Heart right ventricle (tissue), 16 donors: ENCODE measurements at regions not wholly inside any gene's neighbourhood (a gene's known extent, or its start where the extent isn't known, plus 50 kb on each side); places are given as distances from the start of the nearest gene placed in this dataset.
A peak's percentile ranks its signal among the peaks of the same experiment; 100 is the strongest.
"Not testable (repeated sequence)": the region's sequence is repeated elsewhere in the genome, so short reads cannot be mapped to it uniquely, and the experiment has no call there.

Source experiments
- ATAC-seq, 8 donors: fragments of 200-7000 bp; cut with Tn5 transposase; one replicate each; pipeline ENCODE4 v1.9.1; 2020; ENCODE audit warnings: mild to moderate bottlenecking in 8 of 8, moderate library complexity in 8 of 8, moderate number of reproducible peaks in 1 of 8
- DNase-seq, 2 donors: peaks; one replicate each; pipeline ENCODE4 v3.0.0-alpha.2; 2020
- H3K27ac ChIP-seq, 10 donors: fragments of 200-600 bp; sonication (generic) in 2 of 10; one replicate each; pipeline versions ENCODE4 v1.5.0 to v1.8.0; 2020 to 2022; ENCODE audit warnings: mild to moderate bottlenecking in 3 of 10
- H3K27me3 ChIP-seq, 7 donors: fragments of 200-600 bp; one replicate each; pipeline ENCODE4 v1.8.0; 2021 to 2022; ENCODE audit warnings: mild to moderate bottlenecking in 2 of 7
- H3K36me3 ChIP-seq, 9 donors: fragments of 200-600 bp; sonication (generic) in 1 of 9; one replicate each; pipeline versions ENCODE4 v1.5.0 to v1.8.0; 2020 to 2022; ENCODE audit warnings: mild to moderate bottlenecking in 2 of 9
- H3K4me1 ChIP-seq, 9 donors: fragments of 200-600 bp; sonication (generic) in 1 of 9; one replicate each; pipeline versions ENCODE4 v1.5.0 to v1.8.0; 2020 to 2022; ENCODE audit warnings: mild to moderate bottlenecking in 4 of 9
- H3K4me3 ChIP-seq, 10 donors: fragments of 200-600 bp; sonication (generic) in 2 of 10; one replicate each; pipeline versions ENCODE4 v1.5.0 to v1.8.0; 2020 to 2022; ENCODE audit warnings: mild to moderate bottlenecking in 7 of 10, moderate library complexity in 2 of 10
- H3K9me3 ChIP-seq, 11 donors: fragments of 200-600 bp in 10 of 11; sonication (generic) in 2 of 11; one replicate each; pipeline versions ENCODE4 v1.5.0 to v1.8.0; 2013 to 2022; ENCODE audit warnings: mild to moderate bottlenecking in 2 of 11, control low read depth in 1 of 11, moderate library complexity in 1 of 11
- CTCF ChIP-seq, 9 donors: fragments of 200-600 bp; sonication (generic) in 2 of 9; IDR thresholded peaks; one replicate each; pipeline versions ENCODE4 v1.5.0 to v1.8.0; 2021 to 2022; ENCODE audit warnings: antibody characterized with exemption in 9 of 9, mild to moderate bottlenecking in 5 of 9, moderate library complexity in 1 of 9
- WGBS, 2 donors: extraction: QIAGEN DNeasy Blood & Tissue Kit; methylation state at CpG; one replicate each; pipeline ENCODE4 v1.1.7; 2013; ENCODE audit warnings: inconsistent platforms in 1 of 2; 5-methylcytosine and 5-hydroxymethylcytosine counted together
- intact Hi-C, 10 donors: fragments of 100-400 bp; cut with DNase I; formaldehyde crosslinking; loops; one replicate each; pipeline versions ENCODE4 v1.11.1 to v1.14.2; 2022
- donor health status: Arrhythmogenic right ventricular cardiomyopathy.
- donor health status: ischemic (EF 13 %, LVEDD 7.1; RV severe dilation, severe dysfunction).
- donor health status: healthy with polysubstance abuse.
- donor health status: DM: no; HTN: yes; CAD: no.
- donor health status: DM: no; HTN: no; CAD: no.
- donor health status: ischemic (EF 25% LVEDD 6.9; RV normal size, moderate dysfunction).
- donor health status: ischemic (EF 25% LVEDD 5.7; RV mildly dilated, moderate dysfunction).
- donor health status: healthy.
- donor health status: DM: yes; HTN: yes; CAD: no.
- donor health status: Ischemic cardiomyopathy.
- donor health status: ischemic (EF 35%, LVEDD 5.7; RV mildly dilated, moderate dysfunction).
- donor health status: nonischemic (EF 11% LVEDD 7.7; RV severe dilation, severe dysfunction).
- donor health status: DM: yes; HTN: yes; CAD: no.
- donor health status: PGD.
- donor health status: ischemic (EF 29% LVEDD 5.4; RV normal size, mild dysfunction).
- donor health status: nonischemic (EF 23%, LVEDD 6.1; RV moderate dilation, normal function).

GRCh38 chr2:12017499-12018157 is 271.2 kb downstream of the LPIN1 start:
- Histone ChIP-seq H3K9me3 (peaks cover 0 to 32% (median 7%) of the 10 kb centered on the region in 11 donors), H3K27me3 (peaks cover 0 to 5% (median 0%) of the 10 kb centered on the region in 7 donors), H3K4me3 (no peak overlapping the region), H3K36me3 (no peaks in the 10 kb centered on the region), H3K4me1 (peaks cover 0 to 6% (median 0%) of the 10 kb centered on the region in 9 donors), H3K27ac (no peak overlapping the region)
- ATAC-seq (no peak), DNase-seq (no peak)
- intact Hi-C loops = no loop called here
- TF ChIP-seq CTCF (IDR thresholded peaks at IDR 0.05) = no peak
- 74 to 76% methylated on average over 11 of the region's 11 CpGs for WGBS, 2 donors

GRCh38 chr2:12018726-12019125 is 272.3 kb downstream of the LPIN1 start:
- H3K4me3 ChIP-seq, H3K27ac ChIP-seq, DNase-seq, H3K36me3 ChIP-seq, H3K27me3 ChIP-seq, ATAC-seq, intact Hi-C loops, H3K4me1 ChIP-seq: not testable (repeated sequence)
- WGBS, 2 donors = 83 to 84% methylated on average over 5 of the region's 5 CpGs
- H3K9me3 ChIP-seq = peaks cover 0 to 32% (median 7%) of the 10 kb centered on the region in 11 donors

- WGBS, 2 donors = 94 to 95% methylated on average over 3 of the region's 3 CpGs
- Histone ChIP-seq H3K27ac (no peak overlapping the region), H3K27me3 (peaks cover 0 to 5% (median 0%) of the 10 kb centered on the region in 7 donors), H3K9me3 (peaks cover 0 to 32% (median 7%) of the 10 kb centered on the region in 11 donors), H3K4me1 (peaks cover 0 to 7% (median 0%) of the 10 kb centered on the region in 9 donors), H3K36me3 (no peaks in the 10 kb centered on the region), H3K4me3 (no peak overlapping the region)
- intact Hi-C loops = no loop called here
- no peak for ATAC-seq
- no peak for DNase-seq
- TF ChIP-seq CTCF (IDR thresholded peaks at IDR 0.05) = no peak
These were observed 274.5 kb downstream of the LPIN1 start for GRCh38 chr2:12020833-12021469.

- H3K4me3 ChIP-seq, ATAC-seq, intact Hi-C loops, H3K27me3 ChIP-seq, H3K4me1 ChIP-seq, H3K27ac ChIP-seq, H3K36me3 ChIP-seq: not testable (repeated sequence)
- peaks cover 0 to 32% (median 7%) of the 10 kb centered on the region in 11 donors for H3K9me3 ChIP-seq
- peak in 1 of 2 donors; percentile 18 for DNase-seq
- 17 to 22% methylated on average over 5 of the region's 5 CpGs for WGBS, 2 donors
These were observed 277.9 kb downstream of the LPIN1 start for GRCh38 chr2:12024197-12024907.

- no peaks in the 10 kb centered on the region for H3K27me3 ChIP-seq
- no peaks in the 10 kb centered on the region for H3K36me3 ChIP-seq
- DNase-seq (no peak), ATAC-seq (no peak)
- H3K9me3 ChIP-seq = peaks cover 0 to 5% (median 0%) of the 10 kb centered on the region in 11 donors
- peaks cover 0 to 7% (median 0%) of the 10 kb centered on the region in 9 donors for H3K4me1 ChIP-seq
- 63 to 74% methylated on average over 2 of the region's 2 CpGs for WGBS, 2 donors
- intact Hi-C loops = no loop called here
- H3K27ac ChIP-seq = no peak overlapping the region
- no peak overlapping the region for H3K4me3 ChIP-seq
- no peak for TF ChIP-seq CTCF (IDR thresholded peaks at IDR 0.05)
These were observed 280.7 kb downstream of the LPIN1 start for GRCh38 chr2:12027136-12027535.
